ENCODE measurements at regions not wholly inside any gene's neighbourhood (a gene's known extent, or its start where the extent isn't known, plus 50 kb on each side); places are given as distances from the start of the nearest gene placed in this dataset.

- no peak for TF ChIP-seq POLR2A (IDR thresholded peaks at IDR 0.05)
- no peak for TF ChIP-seq CTCF (IDR thresholded peaks at IDR 0.05)
- TF ChIP-seq POLR2AphosphoS5 (IDR thresholded peaks at IDR 0.05) = no peak
- no peak for TF ChIP-seq EP300 (IDR thresholded peaks at IDR 0.05)
These were observed 191.5 kb upstream of the MAF start for GRCh38 chr16:79792076-79792475.
